H9 (cell line): ENCODE measurements at regions not wholly inside any gene's neighbourhood (a gene's known extent, or its start where the extent isn't known, plus 50 kb on each side); places are given as distances from the start of the nearest gene placed in this dataset.

ENCODE experiments used
- DNase-seq: peaks from one replicate; pipeline ENCODE4 v3.0.0-alpha.2; 2017
- H2AFZ ChIP-seq: one replicate; pipeline ENCODE4 v1.6.1; 2013; ENCODE audit warnings: mild to moderate bottlenecking, low read length, control low read depth, moderate library complexity
- H2AK5ac ChIP-seq: 2 replicates; pipeline ENCODE4 v1.6.1; 2013; ENCODE audit warnings: low read length, control low read depth, mixed read lengths; ENCODE audit not compliant: insufficient read length
- H2BK120ac ChIP-seq: one replicate; pipeline ENCODE4 v1.6.1; 2013; ENCODE audit warnings: low read depth, mild to moderate bottlenecking, low read length, control low read depth, inconsistent platforms; ENCODE audit not compliant: poor library complexity, severe bottlenecking
- H2BK12ac ChIP-seq: 2 replicates; pipeline ENCODE4 v1.6.1; 2013; ENCODE audit warnings: low read length, control low read depth, mixed read lengths, low read depth; ENCODE audit not compliant: insufficient read length
- H2BK15ac ChIP-seq: 2 replicates; pipeline ENCODE4 v1.6.1; 2013; ENCODE audit warnings: low read depth, low read length, control low read depth
- H2BK20ac ChIP-seq: one replicate; pipeline ENCODE4 v1.6.1; 2013; ENCODE audit warnings: low read depth, mild to moderate bottlenecking, low read length, control low read depth, inconsistent platforms; ENCODE audit not compliant: poor library complexity, severe bottlenecking
- H2BK5ac ChIP-seq: 2 replicates; pipeline ENCODE4 v1.6.1; 2013; ENCODE audit warnings: low read length, control low read depth, mixed read lengths; ENCODE audit not compliant: insufficient read length
- H3K14ac ChIP-seq: 2 replicates; pipeline ENCODE4 v1.6.1; 2013; ENCODE audit warnings: low read length, control low read depth; ENCODE audit not compliant: insufficient read depth
- H3K18ac ChIP-seq: 2 replicates; pipeline ENCODE4 v1.6.1; 2013; ENCODE audit warnings: low read depth, mild to moderate bottlenecking, mixed read lengths, low read length, control low read depth; ENCODE audit not compliant: insufficient read length
- H3K23ac ChIP-seq: 2 replicates; pipeline ENCODE4 v1.6.1; 2013; ENCODE audit warnings: low read length, control low read depth, mixed read lengths, low read depth; ENCODE audit not compliant: insufficient read length
- H3K23me2 ChIP-seq: 2 replicates; pipeline ENCODE4 v1.6.1; 2013; ENCODE audit warnings: low read depth, mild to moderate bottlenecking, mixed read lengths, low read length, control low read depth; ENCODE audit not compliant: insufficient read length, poor library complexity, severe bottlenecking
- H3K27ac ChIP-seq: 2 replicates; pipeline ENCODE4 v1.5.1; 2013; ENCODE audit warnings: low read length, control low read depth, mixed read lengths, low read depth; ENCODE audit not compliant: insufficient read length
- H3K27me3 ChIP-seq: 2 replicates; pipeline ENCODE4 v1.6.1; 2013; ENCODE audit warnings: low read length, control low read depth, inconsistent platforms; ENCODE audit not compliant: insufficient read depth
- H3K4ac ChIP-seq: 2 replicates; pipeline ENCODE4 v1.6.1; 2013; ENCODE audit warnings: low read depth, mild to moderate bottlenecking, control low read depth, inconsistent platforms, low read length, moderate library complexity
- H3K4me1 ChIP-seq: 2 replicates; pipeline ENCODE4 v1.6.1; 2013; ENCODE audit warnings: low read length, control low read depth, inconsistent platforms; ENCODE audit not compliant: insufficient read depth
- H3K4me2 ChIP-seq: 2 replicates; pipeline ENCODE4 v1.6.1; 2013; ENCODE audit warnings: low read length, control low read depth, mixed read lengths; ENCODE audit not compliant: insufficient read length, insufficient read depth
- H3K56ac ChIP-seq: 2 replicates; pipeline ENCODE4 v1.6.1; 2013; ENCODE audit warnings: low read depth, mild to moderate bottlenecking, mixed read lengths, low read length, control low read depth; ENCODE audit not compliant: insufficient read length
- H3K79me1 ChIP-seq: 2 replicates; pipeline ENCODE4 v1.6.1; 2013; ENCODE audit warnings: low read depth, mild to moderate bottlenecking, moderate library complexity, low read length, control low read depth, inconsistent platforms; ENCODE audit not compliant: insufficient read depth, poor library complexity, severe bottlenecking
- H3K79me2 ChIP-seq: 2 replicates; pipeline ENCODE4 v1.6.1; 2013; ENCODE audit warnings: low read length, control low read depth, inconsistent platforms; ENCODE audit not compliant: insufficient read depth
- H3K9ac ChIP-seq: 2 replicates; pipeline ENCODE4 v1.6.1; 2013; ENCODE audit warnings: low read length, control low read depth, mixed read lengths; ENCODE audit not compliant: insufficient read length; ENCODE audit errors: extremely low read depth
- H3K9me3 ChIP-seq: one replicate; pipeline ENCODE4 v1.6.1; 2013; ENCODE audit warnings: low read depth, low read length, inconsistent platforms; ENCODE audit not compliant: control insufficient read depth
- H3T11ph ChIP-seq: one replicate; pipeline ENCODE4 v1.6.1; 2013; ENCODE audit warnings: mild to moderate bottlenecking, low read length, control low read depth, inconsistent platforms
- H4K20me1 ChIP-seq: one replicate; pipeline ENCODE4 v1.6.1; 2013; ENCODE audit not compliant: control insufficient read depth, insufficient read length, insufficient read depth
- H4K5ac ChIP-seq: 2 replicates; pipeline ENCODE4 v1.6.1; 2013; ENCODE audit warnings: low read depth, mild to moderate bottlenecking, mixed read lengths, low read length, control low read depth; ENCODE audit not compliant: insufficient read length
- H4K8ac ChIP-seq: replicated peaks from 2 replicates; pipeline ENCODE4 v1.6.1; 2013; ENCODE audit warnings: low read length, control low read depth, mixed read lengths, low read depth; ENCODE audit not compliant: insufficient read length
- H4K91ac ChIP-seq: 2 replicates; pipeline ENCODE4 v1.6.1; 2013; ENCODE audit warnings: low read depth, mild to moderate bottlenecking, moderate library complexity, mixed read lengths, low read length, control low read depth; ENCODE audit not compliant: insufficient read length
- H3K27ac Mint-ChIP-seq, 3 experiments: 2 replicates in 2 of 3; 3 replicates in 1 of 3; pipeline ENCODE4 v1.8.0; 2020 to 2021; ENCODE audit warnings: mixed read lengths in 3 of 3, mild to moderate bottlenecking in 1 of 3, moderate library complexity in 1 of 3
- H3K27me3 Mint-ChIP-seq: 2 replicates; pipeline ENCODE4 v1.8.0; 2021; ENCODE audit warnings: low read depth, mild to moderate bottlenecking, moderate library complexity, mixed read lengths
- H3K36me3 Mint-ChIP-seq, 3 experiments: 2 replicates in 2 of 3; 3 replicates in 1 of 3; pipeline ENCODE4 v1.8.0; 2020 to 2021; ENCODE audit warnings: low read depth in 3 of 3, mixed read lengths in 3 of 3; ENCODE audit not compliant: insufficient read depth in 1 of 3
- H3K4me1 Mint-ChIP-seq, 2 experiments: 2 replicates each; pipeline ENCODE4 v1.8.0; 2020; ENCODE audit warnings: mixed read lengths in 2 of 2
- H3K4me3 Mint-ChIP-seq, 2 experiments: 2 replicates in 1 of 2; 3 replicates in 1 of 2; pipeline ENCODE4 v1.8.0; 2020 to 2021; ENCODE audit warnings: mild to moderate bottlenecking in 2 of 2, mixed read lengths in 2 of 2, moderate library complexity in 1 of 2
- H3K9me3 Mint-ChIP-seq, 2 experiments: 2 replicates in 1 of 2; 3 replicates in 1 of 2; pipeline ENCODE4 v1.8.0; 2020; ENCODE audit warnings: mild to moderate bottlenecking in 2 of 2, mixed read lengths in 2 of 2, moderate library complexity in 1 of 2
- CTCF ChIP-seq: fragments of 200-600 bp; sonication (generic); conservative IDR thresholded peaks from 3 replicates; pipeline ENCODE4 v1.8.0; 2021; ENCODE audit warnings: antibody characterized with exemption, mild to moderate bottlenecking
- WGBS: extraction: QIAGEN DNeasy Blood & Tissue Kit; methylation state at CpG from one replicate; pipeline ENCODE4 v1.1.7; 2013; ENCODE audit warnings: missing lambda C conversion rate, low lambda C conversion rate, mixed read lengths; ENCODE audit not compliant: insufficient read length; ENCODE audit errors: extremely low coverage; 5-methylcytosine and 5-hydroxymethylcytosine counted together

GRCh38 chr4:125676583-125676982 is 361.8 kb downstream of the FAT4 start:
- DNase-seq: no peak
- peaks cover 5% of the 10 kb centered on the region; the same call in 1 of the 2 replicates for H3K4me1 ChIP-seq
- no peak overlapping the region for H4K8ac ChIP-seq
- no peaks in the 10 kb centered on the region for H3K9me3 ChIP-seq
- no peak overlapping the region for H2BK12ac ChIP-seq
- no peak overlapping the region for H2BK5ac ChIP-seq
- Mint-ChIP-seq H3K27me3 (no peaks in the 10 kb centered on the region), H3K9me3 (no peaks in the 10 kb centered on the region), H3K36me3 (no peaks in the 10 kb centered on the region), H3K27ac (no peak overlapping the region), H3K4me3 (no peak overlapping the region), H3K4me1 (peaks cover 8 to 13% of the 10 kb centered on the region in 2 experiments; a peak in 2 of 4 replicates)
- no peak overlapping the region for H3K9ac ChIP-seq
- no peak overlapping the region for H3K18ac ChIP-seq
- no peaks in the 10 kb centered on the region for H3K79me2 ChIP-seq
- no peaks in the 10 kb centered on the region for H3K23me2 ChIP-seq
- H3K23ac ChIP-seq: no peak overlapping the region
- no peak overlapping the region for H2BK20ac ChIP-seq
- no peak for TF ChIP-seq CTCF
- H3K79me1 ChIP-seq: no peaks in the 10 kb centered on the region
- no peak overlapping the region for H2AFZ ChIP-seq
- no peak overlapping the region for H4K91ac ChIP-seq
- no peak overlapping the region for H2BK15ac ChIP-seq
- no peak overlapping the region for H3K56ac ChIP-seq
- no peak overlapping the region for H3K4me2 ChIP-seq
- H3K27ac ChIP-seq: no peak overlapping the region
- H4K5ac ChIP-seq: no peak overlapping the region
- no CpG with 5 or more reads among the region's 12 CpGs for WGBS
- no peak overlapping the region for H2BK120ac ChIP-seq
- no peak overlapping the region for H2AK5ac ChIP-seq
- H3K27me3 ChIP-seq: no peaks in the 10 kb centered on the region; the same call in 1 of the 2 replicates
- H4K20me1 ChIP-seq: no peaks in the 10 kb centered on the region
- no peak overlapping the region for H3T11ph ChIP-seq
- no peak overlapping the region for H3K4ac ChIP-seq
- H3K14ac ChIP-seq: no peak overlapping the region
